GM06990 (cell line): ENCODE measurements at regions not wholly inside any gene's neighbourhood (a gene's known extent, or its start where the extent isn't known, plus 50 kb on each side); places are given as distances from the start of the nearest gene placed in this dataset.

ENCODE experiments used
- DNase-seq: peaks from one replicate; pipeline ENCODE4 v3.0.0-alpha.2; 2011; ENCODE audit not compliant: insufficient read length; ENCODE audit errors: extremely low read depth
- H3K27me3 ChIP-seq: replicated peaks from 2 replicates; pipeline ENCODE4 v1.6.0; 2011; ENCODE audit warnings: low read length; ENCODE audit not compliant: control insufficient read depth, insufficient read depth
- H3K36me3 ChIP-seq: 2 replicates; pipeline ENCODE4 v1.5.1; 2011; ENCODE audit warnings: low read length; ENCODE audit not compliant: control insufficient read depth, insufficient read depth
- H3K4me3 ChIP-seq: replicated peaks from 2 replicates; pipeline ENCODE4 v1.5.1; 2011; ENCODE audit warnings: low read depth, mild to moderate bottlenecking, control low read depth, low read length
- TF ChIP-seq, protein P1 (sequence below): IDR thresholded peaks from 2 replicates; pipeline ENCODE4 v1.5.1; 2011; ENCODE audit warnings: low read length, control low read depth, mild to moderate bottlenecking, inconsistent platforms; ENCODE audit not compliant: insufficient read depth, poor library complexity, severe bottlenecking

DNA sequence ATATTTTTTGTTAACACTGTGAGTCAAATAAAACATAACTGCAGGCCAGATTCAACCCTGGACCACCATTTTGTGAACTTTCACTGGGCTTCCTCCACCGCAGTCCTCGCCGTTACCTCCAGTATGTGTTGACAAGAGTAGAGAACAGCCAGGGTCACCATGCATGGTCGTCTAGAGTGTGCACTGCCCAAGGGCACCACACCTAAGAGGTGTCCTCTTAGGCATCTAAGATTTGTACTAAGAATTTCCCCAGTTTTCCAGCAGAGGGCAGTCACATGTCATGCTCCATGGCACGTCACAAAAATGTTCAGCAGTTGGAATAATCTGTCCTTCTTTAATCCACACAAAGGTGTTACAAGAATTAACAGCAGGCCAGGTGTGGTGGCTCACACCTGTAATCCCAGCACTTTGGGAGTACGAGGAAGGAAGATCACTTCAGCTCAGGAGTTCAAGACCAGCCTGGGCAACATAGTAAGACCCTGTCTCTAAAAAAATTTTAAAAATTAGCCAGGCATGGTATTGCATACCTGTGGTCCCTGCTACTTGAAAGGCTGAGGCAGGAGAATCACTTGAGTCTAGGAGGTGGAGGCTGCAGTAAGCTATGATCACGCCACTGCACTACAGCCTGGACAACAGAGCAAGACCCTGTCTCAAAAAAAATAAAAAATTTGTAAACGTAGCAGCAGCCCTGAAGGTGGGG is 71.2 kb upstream of the FOXK1 start:
- DNase-seq, result peak; percentile 29
- Histone ChIP-seq H3K4me3 (no peak overlapping the region), H3K27me3 (no peaks in the 10 kb centered on the region), H3K36me3 (no peaks in the 10 kb centered on the region)
- TF ChIP-seq, protein P1, sequence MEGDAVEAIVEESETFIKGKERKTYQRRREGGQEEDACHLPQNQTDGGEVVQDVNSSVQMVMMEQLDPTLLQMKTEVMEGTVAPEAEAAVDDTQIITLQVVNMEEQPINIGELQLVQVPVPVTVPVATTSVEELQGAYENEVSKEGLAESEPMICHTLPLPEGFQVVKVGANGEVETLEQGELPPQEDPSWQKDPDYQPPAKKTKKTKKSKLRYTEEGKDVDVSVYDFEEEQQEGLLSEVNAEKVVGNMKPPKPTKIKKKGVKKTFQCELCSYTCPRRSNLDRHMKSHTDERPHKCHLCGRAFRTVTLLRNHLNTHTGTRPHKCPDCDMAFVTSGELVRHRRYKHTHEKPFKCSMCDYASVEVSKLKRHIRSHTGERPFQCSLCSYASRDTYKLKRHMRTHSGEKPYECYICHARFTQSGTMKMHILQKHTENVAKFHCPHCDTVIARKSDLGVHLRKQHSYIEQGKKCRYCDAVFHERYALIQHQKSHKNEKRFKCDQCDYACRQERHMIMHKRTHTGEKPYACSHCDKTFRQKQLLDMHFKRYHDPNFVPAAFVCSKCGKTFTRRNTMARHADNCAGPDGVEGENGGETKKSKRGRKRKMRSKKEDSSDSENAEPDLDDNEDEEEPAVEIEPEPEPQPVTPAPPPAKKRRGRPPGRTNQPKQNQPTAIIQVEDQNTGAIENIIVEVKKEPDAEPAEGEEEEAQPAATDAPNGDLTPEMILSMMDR, result peak; percentile 72

DNA sequence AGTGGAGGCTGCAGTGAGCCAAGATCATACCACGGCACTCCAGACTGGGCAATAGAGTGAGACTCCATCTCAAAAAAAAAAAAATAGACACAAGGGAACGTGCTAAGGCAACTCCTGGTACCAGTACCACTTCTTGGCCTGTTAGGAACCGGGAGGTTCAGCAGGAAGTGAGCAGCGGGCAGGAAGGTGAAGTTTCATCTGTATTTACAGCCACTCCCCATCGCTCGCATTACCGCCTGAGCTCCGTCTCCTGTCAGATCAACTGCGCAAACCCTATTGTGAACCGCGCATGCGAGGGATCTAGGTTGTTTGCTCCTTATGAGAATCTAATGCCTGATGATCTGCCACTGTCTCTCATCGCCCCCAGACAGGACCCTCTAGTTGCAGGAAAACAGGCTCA is 69.9 kb upstream of the FOXK1 start:
- H3K27me3 ChIP-seq, result no peaks in the 10 kb centered on the region
- TF ChIP-seq, protein P1, result no peak
- no peaks in the 10 kb centered on the region for H3K36me3 ChIP-seq
- no peak for DNase-seq
- no peak overlapping the region for H3K4me3 ChIP-seq

DNA sequence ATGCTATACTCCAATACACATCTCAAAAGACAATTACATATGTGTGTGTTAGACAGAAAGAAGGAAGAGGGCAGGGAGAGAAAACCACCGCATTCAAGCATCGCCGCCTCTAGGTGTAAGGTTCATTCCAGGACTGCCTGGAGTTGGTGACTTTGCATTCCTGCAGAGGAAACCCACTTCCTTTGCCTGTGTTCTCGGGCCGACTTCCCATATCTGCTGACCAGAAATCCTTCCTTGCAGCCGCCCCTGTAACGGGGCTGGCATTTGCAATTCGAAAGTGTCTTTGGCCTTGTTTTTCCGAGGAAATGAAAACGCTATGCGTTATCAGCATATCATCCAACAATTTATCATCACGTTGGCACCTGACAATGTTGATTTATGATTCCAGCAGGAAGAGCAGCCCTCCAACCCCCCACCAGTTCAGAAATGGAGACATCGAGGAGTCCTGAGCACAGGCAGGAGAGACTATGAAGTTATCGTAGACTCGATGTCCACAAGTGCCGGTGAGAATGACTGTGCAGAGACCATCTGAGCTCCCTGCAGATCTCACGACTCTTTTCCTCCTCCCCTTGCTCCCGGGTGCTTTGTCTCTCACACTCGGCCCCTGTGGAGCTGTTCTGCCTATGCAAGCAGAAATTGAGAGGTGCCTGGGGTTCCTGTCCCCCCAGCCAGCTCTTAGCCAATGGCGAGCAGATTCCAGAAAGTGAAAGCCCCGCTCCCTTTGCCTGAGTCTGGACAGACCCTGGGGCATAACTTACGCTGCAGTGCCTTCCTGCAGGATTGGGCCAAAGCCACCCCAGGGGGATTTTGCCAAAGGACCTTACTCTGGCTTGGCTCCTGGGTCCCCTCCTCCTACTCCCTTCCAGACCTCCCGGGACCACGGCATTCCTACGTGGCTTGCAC is 68.9 kb upstream of the FOXK1 start:
- DNase-seq, result no peak
- Histone ChIP-seq H3K4me3 (0 out of 2 replicates have a peak overlapping the region, but pooled peaks have one; percentile 26), H3K27me3 (no peaks in the 10 kb centered on the region), H3K36me3 (no peaks in the 10 kb centered on the region)
- TF ChIP-seq, protein P1, result no peak

DNA sequence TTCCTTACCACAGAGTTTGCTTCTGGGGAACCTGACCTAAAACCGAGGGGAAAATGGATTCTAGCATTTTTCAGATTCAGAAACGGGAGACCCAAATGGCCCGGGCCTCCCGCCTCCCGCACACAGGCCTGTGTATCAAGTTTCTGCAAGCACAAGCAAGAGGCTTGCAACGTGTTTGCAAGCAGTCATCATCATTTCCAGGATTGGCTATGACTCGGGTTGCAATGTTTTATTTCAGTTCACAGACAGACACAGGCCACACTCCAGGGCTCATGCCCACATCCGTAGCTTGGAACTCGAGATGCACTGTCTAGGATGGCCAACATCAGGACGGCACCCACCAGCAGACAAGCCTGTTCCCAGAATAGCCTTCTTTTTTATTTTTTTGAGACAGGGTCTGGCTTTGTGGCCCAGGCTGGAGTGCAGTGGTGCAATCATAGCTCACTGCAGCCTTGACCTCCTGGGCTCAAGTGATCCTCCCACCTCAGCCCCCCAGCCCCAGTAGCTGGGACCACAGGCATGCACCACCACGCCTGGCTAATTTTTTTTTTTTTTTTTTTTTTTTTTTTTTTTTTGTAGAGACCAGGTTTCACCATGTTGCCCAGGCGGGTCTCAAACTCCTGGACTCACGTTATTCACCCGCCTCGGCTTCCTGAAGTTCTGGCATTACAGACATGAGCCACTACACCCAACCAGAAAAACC is 68.1 kb upstream of the FOXK1 start:
- DNase-seq, result no peak

DNA sequence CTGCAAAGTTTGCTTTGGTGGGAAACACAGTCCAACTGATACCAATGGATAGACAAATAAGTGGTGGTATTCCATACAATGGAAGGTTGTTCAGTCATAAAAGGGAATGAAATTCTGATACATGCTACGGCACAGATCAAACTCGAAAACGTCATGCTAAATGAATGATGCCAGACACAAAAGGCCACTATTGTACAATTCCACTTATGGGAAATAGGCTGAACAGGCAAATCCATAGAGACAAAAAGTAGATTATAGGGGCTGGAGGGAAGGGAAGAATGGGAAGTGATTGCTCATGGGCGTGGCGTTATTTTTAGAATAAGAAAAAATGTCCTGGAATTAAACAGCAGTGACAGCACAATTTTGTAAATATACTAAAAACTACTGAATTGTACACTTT is 66.0 kb upstream of the FOXK1 start:
- Histone ChIP-seq H3K27me3 (no peaks in the 10 kb centered on the region), H3K4me3 (no peak overlapping the region), H3K36me3 (no peaks in the 10 kb centered on the region)
- TF ChIP-seq, protein P1, result no peak
- no peak for DNase-seq

More for the DNA sequence above, 68.1 kb upstream of the FOXK1 start:
- Histone ChIP-seq H3K4me3 (no peak overlapping the region), H3K36me3 (no peaks in the 10 kb centered on the region), H3K27me3 (no peaks in the 10 kb centered on the region)
- TF ChIP-seq, protein P1, result no peak
